Smooth muscle cell of the brain vasculature (primary cell): ENCODE measurements at regions not wholly inside any gene's neighbourhood (a gene's known extent, or its start where the extent isn't known, plus 50 kb on each side); places are given as distances from the start of the nearest gene placed in this dataset.
"Not testable (repeated sequence)": the region's sequence is repeated elsewhere in the genome, so short reads cannot be mapped to it uniquely, and the experiment has no call there.

Experiments
- DNase-seq: peaks from one replicate; pipeline ENCODE4 v3.0.0-alpha.2; 2012; ENCODE audit warnings: low read depth, low spot score

DNA sequence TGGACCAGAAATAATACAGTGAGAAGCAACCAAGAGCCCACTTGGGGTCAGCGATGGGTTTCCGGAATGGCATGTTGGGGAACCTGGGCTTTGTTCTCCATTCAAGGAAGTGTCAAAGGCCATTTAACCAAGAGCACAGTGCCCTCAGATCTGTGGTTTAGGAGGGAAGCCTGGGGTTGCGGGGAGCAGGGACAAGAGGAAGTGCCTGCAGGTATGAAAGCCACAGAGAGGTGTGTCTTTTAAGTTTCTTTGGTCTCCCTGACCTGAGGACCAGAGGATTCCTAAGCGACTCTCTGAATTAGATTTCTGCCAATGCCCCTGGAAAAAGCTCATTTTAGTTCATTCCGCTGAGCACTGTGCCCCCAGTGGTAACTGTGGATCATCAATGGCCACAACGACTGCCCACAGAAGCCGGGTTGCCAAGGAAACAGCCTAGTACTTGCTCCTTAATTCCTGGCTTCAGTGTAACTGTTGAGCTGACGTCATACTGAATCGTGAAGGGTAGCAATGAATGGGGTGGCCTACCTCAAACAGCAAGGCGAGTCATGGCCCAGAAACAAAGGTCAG is 107.3 kb upstream of the SPIN1 start:
- DNase-seq = no peak

DNA sequence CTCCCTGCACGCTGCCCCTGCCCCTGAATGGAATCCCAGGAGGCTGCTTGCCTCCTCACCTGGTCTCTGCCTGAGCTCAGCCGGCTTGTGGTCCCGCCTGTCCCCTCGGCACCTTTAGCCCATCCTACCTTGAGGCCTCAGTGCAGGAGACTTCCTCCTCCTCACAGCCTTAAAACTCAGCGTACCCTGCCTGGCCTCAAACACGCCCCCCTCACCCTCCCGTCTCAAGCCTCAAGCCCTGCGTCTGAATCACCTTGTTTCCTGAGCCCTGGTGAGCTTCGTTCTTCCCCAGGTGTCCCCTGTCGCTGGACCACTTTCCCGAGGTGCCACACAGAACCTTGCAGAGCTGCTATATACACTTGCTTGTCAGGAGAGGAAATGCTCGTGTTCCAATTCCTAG is 110.2 kb upstream of the SPIN1 start:
- DNase-seq = no peak

DNA sequence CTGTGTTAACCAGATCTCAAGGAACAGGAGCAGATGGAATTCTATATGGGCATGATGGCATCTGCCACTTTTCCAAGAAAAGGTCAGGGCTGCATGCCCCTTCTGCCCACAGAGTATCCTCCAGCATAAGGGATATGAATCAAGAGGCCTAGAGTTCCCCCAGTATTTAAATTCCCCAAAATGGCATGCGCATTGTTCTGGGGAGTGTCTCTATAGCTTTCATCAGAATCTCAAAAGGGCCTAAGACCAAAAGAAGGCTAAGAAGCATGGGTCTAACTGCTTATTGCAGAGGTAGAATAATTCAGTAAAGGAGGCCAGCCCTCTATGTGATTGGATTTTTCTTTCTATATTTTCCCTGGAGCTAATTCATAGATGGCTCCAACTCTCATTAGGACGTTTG is 114.2 kb upstream of the SPIN1 start:
- DNase-seq = no peak

DNA sequence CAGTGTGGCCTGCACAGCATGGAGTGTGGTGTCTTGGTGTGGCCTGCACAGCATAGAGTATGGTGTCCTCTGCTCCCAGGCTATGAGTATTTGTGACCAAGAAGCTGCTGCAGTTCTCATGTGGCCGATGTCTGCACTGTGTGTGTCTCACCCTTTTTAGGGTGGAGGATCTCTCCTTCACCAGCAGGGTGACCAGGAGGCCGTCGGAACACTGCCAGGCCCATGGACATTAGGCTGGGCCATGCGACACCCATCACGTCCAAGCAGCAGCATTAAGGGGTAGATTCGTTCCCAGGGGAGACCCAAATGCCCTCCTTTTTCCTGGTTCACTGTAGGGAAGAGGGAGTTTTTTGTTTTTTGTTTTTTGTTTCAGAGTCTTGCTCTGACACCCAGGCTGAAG is 115.3 kb upstream of the SPIN1 start:
- no peak for DNase-seq

DNA sequence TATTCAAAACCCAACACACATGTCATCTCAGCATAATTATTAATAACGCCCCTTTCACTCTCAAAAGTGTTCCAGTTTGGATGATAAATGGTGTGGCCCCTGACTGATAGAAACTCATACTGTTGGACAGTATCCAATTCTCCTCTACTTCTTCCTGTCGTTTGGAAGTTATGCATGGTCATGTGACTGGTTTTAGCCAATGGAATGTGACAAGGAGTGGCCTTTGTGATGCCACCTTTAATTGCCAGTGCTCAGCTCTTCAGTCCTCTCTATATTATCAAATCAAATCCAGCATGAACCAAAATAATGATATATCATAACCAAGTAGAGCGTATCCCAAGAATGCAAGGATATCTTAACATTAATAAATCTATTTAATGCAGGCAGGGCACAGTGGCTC is 117.8 kb upstream of the SPIN1 start:
- no peak for DNase-seq

DNA sequence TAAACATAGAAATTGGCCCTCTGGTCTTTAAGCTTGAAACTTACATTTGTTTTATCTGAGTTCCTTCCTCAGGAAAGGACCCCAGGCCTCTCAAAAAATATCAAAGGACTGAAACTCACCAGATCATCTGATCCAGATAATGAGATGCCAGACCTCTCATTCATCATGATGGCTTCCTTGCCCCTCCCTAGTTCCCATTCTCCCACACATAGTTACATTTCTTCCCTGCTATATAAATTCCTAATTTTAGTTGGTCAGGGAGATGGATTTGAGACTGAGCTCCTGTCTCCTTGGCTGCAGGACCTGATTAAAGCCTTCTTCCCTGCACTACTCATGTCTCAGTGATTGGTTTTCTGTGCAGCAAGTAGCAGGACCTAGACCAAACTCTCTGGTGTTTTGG is 119.4 kb upstream of the SPIN1 start:
- DNase-seq = no peak

DNA sequence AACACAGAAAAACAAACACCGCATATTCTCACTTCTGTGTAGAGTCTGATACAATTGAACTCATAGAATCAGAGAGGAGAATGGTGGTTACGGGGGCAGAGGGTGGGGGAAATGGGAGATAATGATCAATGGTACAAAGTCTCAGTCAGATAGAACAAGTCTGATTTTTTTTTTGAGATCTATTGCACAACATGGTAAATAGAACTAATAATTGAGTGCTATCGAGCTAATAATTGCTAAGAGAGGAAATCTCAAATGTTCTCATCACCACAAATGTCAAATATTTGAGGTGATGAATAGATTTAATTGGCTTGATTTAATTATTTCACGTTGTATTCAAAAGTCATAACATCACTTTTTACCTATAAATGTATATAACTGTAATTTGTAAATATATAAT is 121.0 kb upstream of the SPIN1 start:
- no peak for DNase-seq

DNA sequence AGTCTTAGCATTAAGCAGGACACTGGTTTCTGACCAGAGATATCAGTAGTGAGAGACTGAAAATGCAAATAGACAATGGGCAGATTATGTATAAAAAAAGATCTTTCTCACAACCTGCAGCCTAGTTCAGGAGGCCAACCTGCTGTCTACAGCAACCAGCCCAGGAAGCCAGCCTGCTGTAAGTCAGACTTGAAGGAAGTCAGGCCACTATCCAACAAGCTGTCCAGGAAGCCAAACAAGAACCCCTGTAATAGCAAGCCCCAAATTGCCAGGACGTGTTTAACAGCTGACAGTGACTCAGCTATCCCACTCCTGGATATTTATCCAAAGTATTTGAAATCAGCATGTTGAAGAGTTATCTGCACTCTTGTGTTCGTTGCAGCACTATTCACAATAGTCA is 121.8 kb upstream of the SPIN1 start:
- DNase-seq = no peak

DNA sequence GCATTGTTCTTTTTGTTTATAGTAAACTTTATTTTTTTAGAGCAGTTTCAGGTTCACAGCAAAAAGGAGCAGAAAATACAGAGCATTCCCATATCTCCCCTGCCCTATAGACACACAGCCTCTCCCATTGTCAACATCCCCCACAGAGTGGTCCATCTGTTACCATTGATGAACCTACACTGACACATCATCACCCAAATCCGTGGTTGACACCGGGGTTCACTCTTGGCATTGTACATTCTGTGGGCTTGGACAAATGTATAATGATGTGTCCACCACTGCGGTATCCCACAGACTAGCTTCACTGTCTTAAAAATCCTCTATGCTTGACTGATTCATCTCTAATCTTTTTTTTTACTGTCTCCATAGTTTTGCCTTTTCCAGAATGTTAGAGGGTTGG is 120.7 kb upstream of the SPATA31C2 start:
- DNase-seq = no peak

DNA sequence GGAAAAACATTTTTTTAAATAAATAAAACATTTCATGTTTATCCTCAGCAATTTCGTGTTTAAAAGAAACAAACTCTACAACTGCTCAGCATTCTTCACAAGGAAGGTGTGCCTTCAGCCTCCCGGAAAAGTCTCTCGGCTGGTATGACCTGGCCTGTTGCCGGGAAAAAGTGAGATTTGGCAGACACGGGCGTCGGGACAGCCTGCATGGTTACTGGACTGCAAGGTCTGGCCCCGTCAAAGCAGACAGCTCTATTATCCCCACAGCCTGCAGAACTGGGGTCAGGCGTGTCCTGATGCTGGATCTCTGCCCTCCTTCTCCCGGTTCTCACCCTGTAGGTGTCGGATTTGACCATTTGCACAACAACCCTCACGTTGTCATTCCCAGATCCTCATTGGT is 120.3 kb upstream of the SPATA31C2 start:
- no peak for DNase-seq

DNA sequence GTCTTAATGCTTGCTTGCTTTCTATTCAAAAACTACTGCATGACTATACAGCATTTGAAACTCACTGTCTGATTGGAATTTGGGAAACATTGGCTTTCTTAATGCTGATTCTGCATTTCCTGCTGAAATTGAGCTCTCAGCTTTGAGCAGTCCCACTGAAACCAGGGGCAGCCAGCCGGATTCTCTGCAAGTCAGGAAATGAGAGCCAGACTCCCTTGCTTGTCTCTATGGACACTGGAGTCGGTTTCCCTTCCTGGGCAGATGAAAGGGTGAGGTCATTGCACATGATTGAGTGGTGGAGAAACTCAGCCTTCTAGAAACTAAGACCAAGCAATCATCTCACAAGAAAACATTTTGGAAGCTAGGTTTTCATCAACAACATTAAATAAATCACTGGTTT is 119.7 kb upstream of the SPATA31C2 start:
- DNase-seq = peak; percentile 23

DNA sequence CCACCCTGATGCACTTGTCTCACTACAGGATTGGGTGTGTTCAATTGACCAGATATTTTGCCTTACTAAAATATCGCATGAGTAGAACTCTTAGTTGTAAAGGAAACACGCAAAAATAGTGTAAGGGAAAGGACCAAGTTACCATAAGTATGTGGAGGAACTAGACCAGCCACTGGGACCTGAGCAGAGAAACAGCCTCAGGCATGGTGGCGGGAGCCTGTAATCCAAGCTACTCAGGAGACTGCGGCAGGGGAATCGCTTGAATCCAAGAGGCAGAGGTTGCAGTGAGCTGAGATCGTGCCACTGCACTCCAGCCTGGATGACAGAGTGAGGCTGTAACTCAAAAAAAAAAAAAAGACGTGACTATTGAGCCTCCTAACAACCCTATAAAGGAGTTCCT is 117.9 kb upstream of the SPATA31C2 start:
- no peak for DNase-seq

DNA sequence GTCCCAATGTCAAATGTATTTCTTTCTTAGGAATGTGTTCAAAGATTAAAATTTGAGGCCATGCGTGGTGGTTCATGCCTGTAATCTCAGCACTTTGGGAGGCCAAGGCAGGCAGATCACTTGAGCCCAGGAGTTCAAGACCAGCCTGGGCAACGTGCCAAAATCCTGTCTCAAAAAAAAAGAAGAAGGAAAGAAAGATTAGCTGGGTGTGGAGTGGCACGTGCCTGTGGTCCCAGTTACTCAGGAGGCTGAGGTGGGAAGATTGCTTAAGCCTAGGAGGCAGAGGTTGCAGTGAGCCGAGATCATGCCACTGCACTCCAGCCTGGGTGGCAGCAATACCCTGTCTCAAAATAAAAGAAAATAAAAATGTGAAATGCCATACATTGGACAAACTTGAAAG is 117.5 kb upstream of the SPATA31C2 start:
- DNase-seq = not testable (repeated sequence)

DNA sequence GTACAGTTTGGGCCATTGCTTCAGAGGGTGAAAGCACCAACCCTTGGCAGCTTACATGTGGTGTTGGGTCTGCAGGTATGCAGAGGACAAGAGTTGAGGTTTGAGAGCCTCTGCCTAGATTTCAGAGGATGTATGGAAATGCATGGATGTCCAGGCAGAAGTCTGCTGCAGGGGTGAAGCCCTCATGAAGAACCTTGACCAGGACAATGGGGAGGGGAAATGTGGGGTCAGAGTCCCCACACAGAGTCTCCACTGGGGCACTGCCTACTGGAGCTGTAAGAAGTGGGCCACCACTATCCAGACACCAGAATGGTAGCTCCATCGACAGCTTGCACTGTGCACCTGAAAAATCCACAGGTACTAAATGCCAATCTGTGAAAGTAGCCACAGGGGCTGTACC is 113.6 kb upstream of the SPATA31C2 start:
- DNase-seq = no peak

DNA sequence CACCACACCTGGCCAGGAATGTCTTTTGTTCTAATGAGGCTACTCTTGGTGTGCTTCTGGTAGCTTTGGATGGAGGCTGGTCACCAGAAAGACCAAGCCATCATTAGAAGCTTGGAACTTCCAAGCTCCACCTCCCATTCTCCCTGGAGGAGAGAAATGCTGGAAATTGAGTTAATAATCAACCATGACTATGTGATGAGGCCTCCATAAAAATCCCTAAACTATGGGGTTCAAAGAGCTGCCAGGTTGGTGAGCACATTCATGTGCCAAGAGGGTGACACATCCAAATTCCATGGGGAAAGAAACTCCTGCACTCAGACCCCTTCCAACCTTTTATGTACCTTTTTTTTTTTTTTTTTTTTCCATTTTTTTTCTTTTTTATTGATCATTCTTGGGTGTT is 105.5 kb upstream of the SPATA31C2 start:
- DNase-seq = no peak

DNA sequence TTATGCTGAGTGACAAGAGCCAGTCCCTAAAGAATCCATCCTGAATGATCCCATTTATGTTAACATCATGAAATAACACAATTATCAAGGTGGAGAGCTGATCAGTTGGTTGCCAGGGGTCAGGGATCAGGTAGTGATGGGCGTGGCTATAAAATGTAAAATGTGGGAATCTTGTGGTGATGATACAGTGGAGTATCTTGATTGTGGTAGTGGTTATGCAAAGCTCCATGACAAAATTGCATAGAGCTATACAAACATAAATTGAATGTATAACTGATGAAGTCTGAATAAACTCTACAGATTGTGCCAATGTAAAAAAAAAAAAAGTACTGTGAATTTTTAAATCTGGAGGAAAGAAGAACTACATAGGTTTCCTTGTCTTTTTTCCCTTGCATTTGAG is 104.6 kb upstream of the SPATA31C2 start:
- no peak for DNase-seq

DNA sequence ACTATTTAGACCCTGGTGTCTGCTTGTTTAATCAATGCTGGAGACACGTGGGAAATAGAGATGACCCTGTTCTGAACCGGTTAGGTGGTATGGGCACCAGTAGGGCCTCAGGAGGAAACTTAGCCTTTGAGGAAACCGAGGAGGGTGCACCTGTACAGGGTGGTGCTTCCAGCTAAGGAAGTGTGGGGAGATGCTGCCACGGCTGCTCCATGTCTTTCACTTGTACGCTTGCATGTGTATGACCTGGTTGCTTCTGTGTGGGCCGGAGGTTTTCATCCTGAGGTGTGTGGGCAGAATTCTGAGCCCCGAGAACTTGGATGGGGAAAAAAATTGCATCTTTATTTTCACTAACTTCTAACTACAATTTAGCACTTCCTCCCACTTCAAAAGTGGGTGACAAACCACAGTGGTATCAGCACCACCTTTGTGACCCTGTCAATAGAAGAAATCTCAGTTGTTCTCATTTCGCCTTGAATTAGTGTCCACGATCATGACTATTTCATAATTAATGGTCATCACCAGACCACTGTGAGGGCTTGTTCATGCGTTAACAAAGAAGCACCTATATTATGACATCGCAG is 99.8 kb upstream of the SPATA31C2 start:
- no peak for DNase-seq

DNA sequence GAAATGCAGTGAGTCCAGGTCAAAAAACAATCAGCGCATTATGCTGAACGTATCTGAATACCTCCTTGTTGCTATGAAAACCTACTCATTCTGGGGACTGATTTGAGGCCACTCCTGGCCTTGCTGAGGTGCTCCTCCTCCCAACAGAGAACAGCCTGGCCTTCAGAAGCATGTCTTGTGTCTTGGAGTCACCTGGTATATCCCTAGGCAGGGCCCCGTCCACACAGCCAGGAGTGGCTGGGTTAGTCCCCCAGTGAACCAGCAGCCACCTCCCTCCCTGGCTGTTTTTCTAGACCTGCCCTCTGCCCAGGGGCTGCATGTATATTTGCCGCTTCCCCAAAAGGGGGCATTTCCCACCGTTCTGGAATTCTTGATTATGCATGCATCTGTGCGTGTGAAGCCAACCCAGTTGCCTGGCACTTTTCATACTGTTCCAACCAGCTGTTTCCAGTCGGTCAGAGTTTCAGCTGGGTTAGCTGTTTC is 99.2 kb upstream of the SPATA31C2 start:
- no peak for DNase-seq

DNA sequence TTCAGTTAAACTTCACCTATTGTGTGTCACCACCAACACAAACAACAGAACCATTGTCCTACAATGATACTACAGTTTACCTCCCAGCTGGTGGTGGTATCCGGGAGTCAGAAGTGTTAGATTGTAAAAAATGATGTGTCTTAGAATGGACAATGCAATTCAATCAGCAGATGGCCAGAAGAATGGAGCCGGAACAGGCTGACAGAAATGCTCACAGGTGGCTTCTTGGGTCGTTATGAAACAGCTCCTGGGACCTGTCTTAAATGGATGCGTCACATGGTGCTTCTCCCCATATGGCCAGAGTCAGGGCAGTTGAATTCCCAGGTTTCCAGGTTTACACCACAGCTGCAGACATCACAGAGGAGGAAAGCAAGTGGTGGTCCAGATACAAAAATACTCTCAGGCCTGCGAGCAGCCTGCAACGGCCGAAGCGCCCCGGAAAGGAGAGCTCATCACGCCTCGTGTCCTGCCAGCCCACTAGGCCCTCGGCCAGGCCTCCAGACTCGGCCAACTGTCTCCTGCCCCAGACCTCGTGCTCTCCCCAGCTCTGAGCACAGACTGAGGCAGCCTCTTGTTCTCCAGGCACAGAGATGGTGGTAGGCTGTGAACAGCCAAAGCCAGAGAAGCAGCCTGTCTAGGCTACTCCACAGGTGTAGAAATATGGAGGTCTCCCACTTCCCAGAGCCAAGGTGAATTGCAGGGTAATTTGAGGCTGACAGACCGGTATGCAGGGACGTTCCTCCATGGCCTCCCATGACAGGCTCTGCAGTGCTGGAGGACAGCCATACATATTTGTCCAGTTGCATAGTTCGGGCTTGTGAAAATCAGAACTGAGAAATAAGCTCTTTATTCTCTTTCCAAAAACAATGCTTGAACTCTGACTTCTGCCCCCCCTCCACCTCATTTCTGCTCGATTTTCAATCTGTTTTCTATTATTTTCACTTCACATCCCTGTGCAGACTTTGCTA is 98.5 kb upstream of the SPATA31C2 start:
- no peak for DNase-seq

DNA sequence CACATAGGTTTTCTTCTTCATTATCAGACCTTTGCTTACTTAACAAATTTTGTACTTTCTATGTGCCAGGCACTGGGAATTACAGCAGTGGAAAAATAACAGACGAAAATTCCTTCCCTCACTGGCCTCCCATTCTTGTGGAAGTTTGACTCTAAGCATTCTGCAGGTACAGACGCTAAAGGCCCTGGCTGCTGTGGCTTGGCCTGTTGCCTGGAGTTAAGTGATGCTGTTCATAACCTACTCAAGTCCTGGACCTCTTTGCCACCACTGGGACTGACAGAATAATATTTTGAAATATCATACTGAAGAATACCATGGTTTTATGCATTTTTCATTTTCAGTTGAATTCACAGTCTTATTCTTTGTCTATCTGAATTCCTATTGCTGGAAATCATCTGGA is 97.3 kb upstream of the SPATA31C2 start:
- no peak for DNase-seq

DNA sequence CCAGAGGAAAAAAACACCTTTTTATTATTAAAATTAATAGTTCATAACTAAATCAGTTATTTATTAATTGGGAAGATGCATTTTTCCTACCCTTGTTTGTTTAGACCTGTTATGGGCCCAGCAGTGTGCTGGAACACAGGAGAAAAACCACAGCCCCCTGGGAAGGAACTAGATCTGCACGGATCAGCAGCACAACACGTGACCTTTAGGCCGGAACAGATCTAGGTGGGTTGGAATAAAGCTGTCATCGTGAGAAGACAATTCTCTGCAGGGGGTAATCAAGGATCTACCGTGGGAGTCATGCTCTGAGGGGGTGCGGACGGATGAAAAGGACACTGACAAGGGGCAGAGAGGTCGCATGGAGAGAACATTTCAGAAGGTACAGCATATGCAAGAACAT is 95.8 kb upstream of the SPATA31C2 start:
- DNase-seq = no peak

DNA sequence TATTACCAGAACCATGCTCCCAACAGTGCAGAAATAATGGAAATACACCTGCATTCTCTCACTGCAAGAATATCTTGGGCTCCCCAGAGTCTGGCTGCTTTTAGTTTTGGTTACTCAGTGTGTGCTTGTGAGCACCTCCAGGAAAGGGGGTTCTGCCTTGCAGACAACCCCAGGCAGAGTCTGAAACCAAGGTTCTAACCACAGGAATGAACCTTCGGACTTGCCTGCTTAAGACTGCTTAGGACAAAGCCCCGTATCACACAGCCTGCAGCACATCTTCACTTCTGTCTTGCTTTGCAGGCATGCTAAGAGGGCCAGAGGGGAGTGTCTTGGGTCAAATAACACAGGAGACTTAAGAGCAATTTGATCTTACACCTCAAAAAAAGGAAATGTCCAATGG is 94.8 kb upstream of the SPATA31C2 start:
- DNase-seq = no peak

DNA sequence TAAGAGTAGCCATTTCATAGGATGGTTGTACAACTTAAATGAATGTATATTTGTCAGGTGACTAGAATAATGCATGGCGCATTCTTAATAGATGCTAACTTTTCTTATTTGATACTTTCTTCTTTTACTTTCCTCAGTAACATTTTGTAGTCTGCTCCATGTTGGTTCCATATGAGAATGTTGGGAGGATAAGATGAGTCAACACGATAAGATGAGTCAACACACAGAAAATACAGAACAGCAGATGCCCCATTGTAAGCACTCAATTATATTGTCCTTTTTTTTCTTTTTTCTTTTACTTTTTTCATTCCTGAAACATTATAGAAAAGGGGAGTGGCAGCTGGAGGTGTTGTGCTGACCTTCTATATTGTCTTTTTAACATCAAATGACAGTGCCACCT is 92.3 kb upstream of the SPATA31C2 start:
- DNase-seq = no peak
